Neuronal stem cell (in vitro differentiated cells): ENCODE measurements at regions not wholly inside any gene's neighbourhood (a gene's known extent, or its start where the extent isn't known, plus 50 kb on each side); places are given as distances from the start of the nearest gene placed in this dataset.
A peak's percentile ranks its signal among the peaks of the same experiment; 100 is the strongest.
"Not testable (repeated sequence)": the region's sequence is repeated elsewhere in the genome, so short reads cannot be mapped to it uniquely, and the experiment has no call there.

ENCODE experiments used
- DNase-seq: peaks from one replicate; pipeline ENCODE4 v3.0.0-alpha.2; 2013; ENCODE audit warnings: low spot score
- H2AFZ ChIP-seq: one replicate; pipeline ENCODE4 v1.6.1; 2013; ENCODE audit warnings: mild to moderate bottlenecking, low read length, inconsistent platforms
- H2AK5ac ChIP-seq: 2 replicates; pipeline ENCODE4 v1.6.1; 2013; ENCODE audit warnings: low read depth, mild to moderate bottlenecking, inconsistent platforms, low read length, moderate library complexity, mixed read lengths
- H2BK120ac ChIP-seq: 2 replicates; pipeline ENCODE4 v1.6.1; 2013; ENCODE audit warnings: low read depth, mild to moderate bottlenecking, inconsistent platforms, low read length, moderate library complexity, mixed read lengths
- H2BK12ac ChIP-seq: one replicate; pipeline ENCODE4 v1.6.1; 2013; ENCODE audit warnings: low read length, inconsistent platforms
- H2BK15ac ChIP-seq: 2 replicates; pipeline ENCODE4 v1.6.1; 2013; ENCODE audit warnings: mild to moderate bottlenecking, low read length, inconsistent platforms, mixed read lengths
- H2BK5ac ChIP-seq: one replicate; pipeline ENCODE4 v1.6.1; 2013; ENCODE audit warnings: inconsistent platforms, mild to moderate bottlenecking, low read length, moderate library complexity
- H3K14ac ChIP-seq: one replicate; pipeline ENCODE4 v1.6.1; 2013; ENCODE audit warnings: low read length, inconsistent platforms
- H3K18ac ChIP-seq: 2 replicates; pipeline ENCODE4 v1.6.1; 2013; ENCODE audit warnings: low read length, inconsistent platforms
- H3K23ac ChIP-seq: 2 replicates; pipeline ENCODE4 v1.6.1; 2013; ENCODE audit warnings: low read depth, mild to moderate bottlenecking, mixed read lengths, low read length, inconsistent platforms; ENCODE audit not compliant: poor library complexity
- H3K27ac ChIP-seq: replicated peaks from 3 replicates; pipeline ENCODE4 v1.5.1; 2013; ENCODE audit warnings: low read length, inconsistent platforms
- H3K27me3 ChIP-seq, 3 experiments: 2 replicates each; pipeline ENCODE4 v1.6.1; 2013; ENCODE audit warnings: low read length in 3 of 3, mild to moderate bottlenecking in 2 of 3, inconsistent platforms in 1 of 3, low read depth in 1 of 3, mixed read lengths in 1 of 3, moderate library complexity in 1 of 3; ENCODE audit not compliant: control insufficient read depth in 3 of 3, insufficient read depth in 3 of 3
- H3K36me3 ChIP-seq, 2 donors: replicated peaks in 1 of 2; 2 replicates each; pipeline ENCODE4 v1.6.1; 2013; ENCODE audit warnings: low read length in 2 of 2; ENCODE audit not compliant: control insufficient read depth in 2 of 2, insufficient read depth in 2 of 2
- H3K4ac ChIP-seq: 2 replicates; pipeline ENCODE4 v1.6.1; 2013; ENCODE audit warnings: inconsistent platforms, mild to moderate bottlenecking, low read length, moderate library complexity
- H3K4me1 ChIP-seq, 2 donors: 1 replicate in 1 of 2; 2 replicates in 1 of 2; pipeline ENCODE4 v1.6.1; 2013; ENCODE audit warnings: low read length in 2 of 2, low read depth in 1 of 2; ENCODE audit not compliant: control insufficient read depth in 2 of 2, insufficient read depth in 1 of 2
- H3K4me2 ChIP-seq: one replicate; pipeline ENCODE4 v1.6.1; 2013; ENCODE audit warnings: mild to moderate bottlenecking, low read length, inconsistent platforms; ENCODE audit not compliant: insufficient read depth, poor library complexity, severe bottlenecking
- H3K4me3 ChIP-seq, 2 donors: 2 replicates each; pipeline ENCODE4 v1.5.1; 2013; ENCODE audit warnings: low read length in 2 of 2, mild to moderate bottlenecking in 2 of 2, inconsistent platforms in 1 of 2, moderate library complexity in 1 of 2
- H3K79me1 ChIP-seq: one replicate; pipeline ENCODE4 v1.6.1; 2013; ENCODE audit warnings: low read depth, mild to moderate bottlenecking, inconsistent platforms, low read length, moderate library complexity
- H3K9ac ChIP-seq: one replicate; pipeline ENCODE4 v1.6.1; 2013; ENCODE audit warnings: mild to moderate bottlenecking, low read depth, low read length, inconsistent platforms; ENCODE audit not compliant: poor library complexity
- H3K9me3 ChIP-seq, 2 donors: replicated peaks in 1 of 2; 2 replicates each; pipeline versions ENCODE3 to v1.6.1; 2013; ENCODE audit warnings: low read length in 2 of 2, mild to moderate bottlenecking in 2 of 2, inconsistent platforms in 1 of 2, low read depth in 1 of 2, mixed read lengths in 1 of 2, moderate library complexity in 1 of 2; ENCODE audit not compliant: control insufficient read depth in 2 of 2, insufficient read depth in 1 of 2
- H4K8ac ChIP-seq: one replicate; pipeline ENCODE4 v1.6.1; 2013; ENCODE audit warnings: low read depth, mild to moderate bottlenecking, inconsistent platforms, low read length, moderate library complexity
- H4K91ac ChIP-seq: one replicate; pipeline ENCODE4 v1.6.1; 2013; ENCODE audit warnings: low read length, low read depth, mild to moderate bottlenecking, inconsistent platforms; ENCODE audit not compliant: poor library complexity
- WGBS, 2 donors: extraction: QIAGEN DNeasy Blood & Tissue Kit; methylation state at CpG; one replicate each; pipeline ENCODE4 v1.1.7; 2013; ENCODE audit warnings: missing lambda C conversion rate in 2 of 2, mixed read lengths in 1 of 2; ENCODE audit not compliant: insufficient read length in 2 of 2, insufficient replicate concordance in 1 of 2; ENCODE audit errors: extremely low coverage in 2 of 2; 5-methylcytosine and 5-hydroxymethylcytosine counted together

DNA sequence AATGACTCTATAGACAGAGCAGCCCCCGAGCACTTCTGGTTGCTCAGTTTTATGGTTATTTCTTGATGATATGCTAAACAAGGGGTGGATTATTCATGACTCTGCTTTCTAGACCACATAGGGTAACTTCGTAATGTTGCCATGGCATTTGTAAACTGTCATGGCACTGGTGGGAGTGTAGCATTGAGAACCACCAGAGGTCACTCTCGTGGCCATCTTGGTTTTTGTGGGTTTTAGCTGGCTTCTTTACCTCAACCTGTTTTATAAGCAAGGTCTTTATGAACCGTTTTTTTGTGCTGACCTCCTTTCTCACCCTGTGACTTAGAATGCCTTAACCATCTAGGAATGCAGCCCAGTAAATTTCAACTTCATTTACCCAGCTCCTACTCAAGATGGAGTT is 1036.2 kb upstream of the FLRT2 start:
- peak overlapping the region; percentile 5 for H2AFZ ChIP-seq
- H3K9me3 ChIP-seq: no peaks in the 10 kb centered on the region
- no peak overlapping the region for H2AK5ac ChIP-seq
- H3K14ac ChIP-seq: no peak overlapping the region
- H3K27me3 ChIP-seq: no peaks in the 10 kb centered on the region
- H3K4me3 ChIP-seq: no peak overlapping the region
- no peaks in the 10 kb centered on the region for H3K4me1 ChIP-seq
- H3K4ac ChIP-seq: no peak overlapping the region
- H3K4me2 ChIP-seq: no peak overlapping the region
- H4K8ac ChIP-seq: no peak overlapping the region
- no peaks in the 10 kb centered on the region for H3K79me1 ChIP-seq
- no peak overlapping the region for H2BK12ac ChIP-seq
- no peak overlapping the region for H4K91ac ChIP-seq
- H3K9ac ChIP-seq: no peak overlapping the region
- no peak overlapping the region for H3K23ac ChIP-seq
- no peak overlapping the region for H2BK15ac ChIP-seq
- H3K18ac ChIP-seq: no peak overlapping the region
- DNase-seq: no peak
- H2BK120ac ChIP-seq: no peak overlapping the region
- H3K27ac ChIP-seq: no peak overlapping the region
- H3K36me3 ChIP-seq: no peaks in the 10 kb centered on the region
- no peak overlapping the region for H2BK5ac ChIP-seq
- WGBS, 2 donors: no CpG with 5 or more reads among the region's 4 CpGs

DNA sequence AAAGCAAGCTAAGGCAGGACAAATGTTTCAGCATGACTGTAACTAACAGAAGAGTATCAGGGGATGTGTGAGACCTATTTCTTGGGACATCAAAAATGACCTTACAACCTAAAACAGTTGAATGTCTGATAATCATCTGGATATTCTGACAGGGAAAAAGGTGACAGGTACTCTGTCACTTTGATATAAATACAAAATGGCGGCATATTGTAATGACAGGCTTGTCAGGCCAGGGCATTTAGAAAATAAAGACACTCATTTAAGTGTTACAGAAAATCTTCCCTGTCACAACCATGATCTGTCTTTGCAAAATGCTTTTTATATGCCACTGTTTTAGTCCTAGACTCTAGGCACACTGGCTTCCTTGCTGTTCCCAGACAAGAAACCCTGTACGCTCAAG is 1033.3 kb upstream of the FLRT2 start:
- H3K23ac ChIP-seq: no peak overlapping the region
- no peak overlapping the region for H3K4me3 ChIP-seq
- H3K4ac ChIP-seq: no peak overlapping the region
- H2BK15ac ChIP-seq: no peak overlapping the region
- no peak overlapping the region for H2BK12ac ChIP-seq
- H2BK5ac ChIP-seq: no peak overlapping the region
- no peaks in the 10 kb centered on the region for H3K4me1 ChIP-seq
- no peak overlapping the region for H3K14ac ChIP-seq
- no peak overlapping the region for H3K27ac ChIP-seq
- no peak overlapping the region for H3K4me2 ChIP-seq
- no peak for DNase-seq
- H3K79me1 ChIP-seq: no peaks in the 10 kb centered on the region
- H3K18ac ChIP-seq: no peak overlapping the region
- no peak overlapping the region for H2AFZ ChIP-seq
- no peak overlapping the region for H4K91ac ChIP-seq
- no peak overlapping the region for H2BK120ac ChIP-seq
- no peaks in the 10 kb centered on the region for H3K36me3 ChIP-seq
- H3K27me3 ChIP-seq: no peaks in the 10 kb centered on the region
- H2AK5ac ChIP-seq: no peak overlapping the region
- H4K8ac ChIP-seq: no peak overlapping the region
- H3K9me3 ChIP-seq: no peaks in the 10 kb centered on the region
- no CpG with 5 or more reads among the region's 2 CpGs for WGBS, 2 donors
- no peak overlapping the region for H3K9ac ChIP-seq

DNA sequence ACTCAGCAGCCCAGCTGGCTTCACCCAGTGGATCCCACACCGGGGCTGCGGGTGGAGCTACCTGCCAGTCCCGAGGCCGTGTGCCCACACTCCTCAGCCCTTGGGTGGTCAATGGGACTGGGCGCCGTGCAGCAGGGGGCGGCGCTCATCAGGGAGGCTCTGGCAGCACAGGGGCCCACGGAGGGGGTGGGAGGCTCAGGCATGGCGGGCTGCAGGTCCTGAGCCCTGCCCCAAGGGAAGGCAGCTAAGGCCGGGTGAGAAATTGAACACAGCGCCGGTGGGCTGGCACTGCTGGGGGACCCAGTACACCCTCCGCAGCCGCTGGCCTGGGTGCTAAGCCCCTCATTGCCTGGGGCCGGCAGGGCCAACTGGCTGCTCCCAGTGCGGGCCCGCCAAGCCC is 1017.1 kb upstream of the FLRT2 start:
- WGBS, 2 donors: no CpG with 5 or more reads among the region's 18 CpGs

DNA sequence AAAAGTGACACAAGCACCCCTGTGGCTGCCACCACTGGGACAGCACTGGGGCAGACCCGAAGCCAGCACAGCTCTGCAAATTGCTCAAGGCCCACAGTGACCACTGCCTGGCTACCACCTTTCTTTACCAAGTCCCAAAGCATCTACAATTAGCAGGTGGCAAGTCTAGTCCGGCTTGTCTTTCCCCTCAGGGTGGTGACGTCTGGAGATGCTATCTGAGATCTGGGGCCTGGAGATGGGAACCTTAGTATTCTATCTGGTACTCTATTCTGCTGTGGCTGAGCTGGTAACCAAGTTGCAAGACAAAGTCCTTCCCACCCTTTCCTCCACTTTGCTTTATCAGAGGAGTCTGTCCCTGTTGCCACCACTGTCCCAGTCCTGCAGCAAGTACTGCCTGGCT is 1010.1 kb upstream of the FLRT2 start:
- H4K8ac ChIP-seq: no peak overlapping the region
- H3K4me2 ChIP-seq: no peak overlapping the region
- no peak overlapping the region for H3K4me3 ChIP-seq
- no peak overlapping the region for H3K27ac ChIP-seq
- no peak overlapping the region for H2BK5ac ChIP-seq
- DNase-seq: no peak
- H3K9me3 ChIP-seq: no peaks in the 10 kb centered on the region
- no peak overlapping the region for H2BK120ac ChIP-seq
- no peak overlapping the region for H2AFZ ChIP-seq
- no peak overlapping the region for H3K23ac ChIP-seq
- H3K9ac ChIP-seq: no peak overlapping the region
- H3K27me3 ChIP-seq: no peaks in the 10 kb centered on the region
- no peak overlapping the region for H3K18ac ChIP-seq
- H3K36me3 ChIP-seq: no peaks in the 10 kb centered on the region
- no peaks in the 10 kb centered on the region for H3K4me1 ChIP-seq
- no CpG with 5 or more reads among the region's 3 CpGs for WGBS, 2 donors
- H4K91ac ChIP-seq: no peak overlapping the region
- H3K14ac ChIP-seq: no peak overlapping the region
- H3K4ac ChIP-seq: no peak overlapping the region
- H2BK15ac ChIP-seq: no peak overlapping the region
- H2BK12ac ChIP-seq: no peak overlapping the region
- no peaks in the 10 kb centered on the region for H3K79me1 ChIP-seq
- H2AK5ac ChIP-seq: no peak overlapping the region

More for the DNA sequence above, 1017.1 kb upstream of the FLRT2 start:
- not testable (repeated sequence) for H3K27me3 ChIP-seq, H2AFZ ChIP-seq, H3K23ac ChIP-seq, H3K4ac ChIP-seq, H3K9me3 ChIP-seq, H3K18ac ChIP-seq, H3K27ac ChIP-seq, H4K8ac ChIP-seq, H2AK5ac ChIP-seq, H2BK15ac ChIP-seq, H3K36me3 ChIP-seq, DNase-seq, H2BK5ac ChIP-seq, H4K91ac ChIP-seq, H3K14ac ChIP-seq, H2BK12ac ChIP-seq, H2BK120ac ChIP-seq, H3K79me1 ChIP-seq, H3K4me2 ChIP-seq, H3K4me1 ChIP-seq, H3K4me3 ChIP-seq, H3K9ac ChIP-seq
